Ectodermal cell (in vitro differentiated cells): ENCODE measurements at regions not wholly inside any gene's neighbourhood (a gene's known extent, or its start where the extent isn't known, plus 50 kb on each side); places are given as distances from the start of the nearest gene placed in this dataset.
A peak's percentile ranks its signal among the peaks of the same experiment; 100 is the strongest.
"Not testable (repeated sequence)": the region's sequence is repeated elsewhere in the genome, so short reads cannot be mapped to it uniquely, and the experiment has no call there.

Experiments used
- H3K27ac ChIP-seq: 2 replicates; pipeline ENCODE4 v1.7.0; 2013; ENCODE audit warnings: mild to moderate bottlenecking, low read depth, low read length; ENCODE audit not compliant: insufficient read depth, poor library complexity, severe bottlenecking
- H3K27me3 ChIP-seq: 2 replicates; pipeline ENCODE4 v1.7.0; 2013; ENCODE audit warnings: mild to moderate bottlenecking, low read length; ENCODE audit not compliant: insufficient read depth, control insufficient read depth, poor library complexity, severe bottlenecking
- H3K36me3 ChIP-seq: one replicate; pipeline ENCODE4 v1.7.0; 2013; ENCODE audit warnings: low read length; ENCODE audit not compliant: control insufficient read depth, insufficient read depth
- H3K4me1 ChIP-seq: one replicate; pipeline ENCODE4 v1.7.0; 2013; ENCODE audit warnings: low read length; ENCODE audit not compliant: control insufficient read depth, insufficient read depth
- H3K4me3 ChIP-seq: 2 replicates; pipeline ENCODE4 v1.7.0; 2013; ENCODE audit warnings: low read depth, low read length, control low read depth; ENCODE audit not compliant: insufficient read depth
- H3K9me3 ChIP-seq: 2 replicates; pipeline ENCODE4 v1.7.0; 2013; ENCODE audit warnings: mild to moderate bottlenecking, low read length, moderate library complexity; ENCODE audit not compliant: control insufficient read depth
- WGBS, 2 experiments: methylation state at CpG; one replicate each; pipeline ENCODE4 v1.1.7; 2013; ENCODE audit warnings: missing lambda C conversion rate in 2 of 2; 5-methylcytosine and 5-hydroxymethylcytosine counted together

- Histone ChIP-seq H3K4me1 (no peaks in the 10 kb centered on the region), H3K9me3 (no peaks in the 10 kb centered on the region), H3K27ac (no peak overlapping the region), H3K27me3 (peaks cover 30% of the 10 kb centered on the region), H3K36me3 (no peaks in the 10 kb centered on the region), H3K4me3 (peak overlapping the region; percentile 20)
- 12 to 15% methylated on average over 45 of the region's 45 CpGs for WGBS, 2 experiments
These were observed 96.1 kb downstream of the WTIP start for GRCh38 chr19:34577531-34578101.

- Histone ChIP-seq H3K4me1 (no peaks in the 10 kb centered on the region), H3K36me3 (no peaks in the 10 kb centered on the region), H3K27ac (no peak overlapping the region), H3K4me3 (peak overlapping the region; percentile 20), H3K9me3 (no peaks in the 10 kb centered on the region), H3K27me3 (peaks cover 30% of the 10 kb centered on the region)
- WGBS, 2 experiments: 65 to 66% methylated on average over 16 of the region's 16 CpGs
These were observed 95.5 kb downstream of the WTIP start for GRCh38 chr19:34577056-34577455.

DNA sequence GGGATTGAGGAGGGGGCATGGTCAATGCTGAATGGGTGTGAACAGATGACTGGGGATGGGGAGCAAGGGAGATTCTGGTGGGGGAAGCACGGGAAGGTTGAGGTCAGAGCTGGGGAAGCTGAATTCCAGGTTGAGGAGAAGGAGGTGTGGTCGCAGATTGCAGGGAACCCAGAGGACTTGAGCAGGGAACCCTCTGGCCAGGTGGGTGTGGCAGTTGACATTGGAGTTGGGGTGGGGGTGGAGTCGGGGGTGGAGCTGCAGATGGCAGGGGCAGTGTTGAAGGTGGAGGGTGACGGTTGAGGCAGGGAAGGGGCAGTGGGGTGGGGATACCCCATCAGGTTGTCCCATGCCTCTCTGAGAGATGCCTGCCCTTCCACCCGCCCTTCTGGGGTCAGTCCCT is 94.7 kb downstream of the WTIP start:
- Histone ChIP-seq H3K4me1 (no peaks in the 10 kb centered on the region), H3K27ac (no peak overlapping the region), H3K9me3 (no peaks in the 10 kb centered on the region), H3K27me3 (peaks cover 30% of the 10 kb centered on the region), H3K4me3 (no peak overlapping the region), H3K36me3 (no peaks in the 10 kb centered on the region)
- WGBS, 2 experiments: 89 to 92% methylated on average over 5 of the region's 5 CpGs

DNA sequence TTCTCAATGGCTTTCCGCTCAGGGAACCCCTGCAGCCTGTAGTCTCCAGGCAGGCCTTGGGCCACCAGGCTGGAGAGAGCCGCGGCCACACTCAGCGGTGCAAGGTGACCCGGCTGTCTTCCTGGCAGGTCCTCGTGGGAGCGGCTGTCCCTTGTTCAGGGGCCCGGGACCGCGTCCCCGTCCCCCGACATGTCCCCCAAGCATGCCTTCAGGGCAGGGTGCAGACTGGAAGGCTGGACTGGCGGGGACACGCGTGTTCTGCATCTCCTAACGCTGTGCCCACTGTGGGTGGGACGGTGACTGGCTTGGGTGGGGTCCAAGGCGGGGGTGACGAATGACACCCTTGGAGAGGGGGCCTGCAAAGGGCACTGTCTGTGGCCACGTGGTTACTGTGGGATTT is 93.6 kb downstream of the WTIP start:
- H3K4me1 ChIP-seq: no peaks in the 10 kb centered on the region
- H3K27me3 ChIP-seq: peaks cover 30% of the 10 kb centered on the region
- no peaks in the 10 kb centered on the region for H3K36me3 ChIP-seq
- 91 to 92% methylated on average over 20 of the region's 20 CpGs for WGBS, 2 experiments
- no peak overlapping the region for H3K27ac ChIP-seq
- H3K4me3 ChIP-seq: no peak overlapping the region
- H3K9me3 ChIP-seq: no peaks in the 10 kb centered on the region

DNA sequence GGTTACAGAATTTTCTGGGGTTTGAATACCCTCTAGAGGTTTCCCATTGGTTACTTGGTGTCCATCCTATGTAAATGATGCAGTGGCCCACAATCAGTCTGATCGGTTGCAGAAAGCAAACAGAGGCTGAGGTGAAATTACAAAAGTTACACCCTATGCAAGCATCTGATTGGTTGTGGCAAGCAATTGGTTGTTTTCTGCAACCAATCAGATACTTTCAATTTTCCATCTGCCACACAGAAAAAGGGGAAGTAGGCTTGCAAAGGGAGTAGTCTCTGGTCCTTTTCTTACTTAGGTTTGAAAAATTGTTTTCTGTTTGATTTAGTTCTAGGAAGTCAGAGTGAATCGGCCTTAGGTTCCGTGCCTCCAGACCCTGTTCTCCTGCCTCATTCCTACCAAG is 93.1 kb downstream of the WTIP start:
- Histone ChIP-seq H3K4me1 (no peaks in the 10 kb centered on the region), H3K27ac (no peak overlapping the region), H3K4me3 (no peak overlapping the region), H3K36me3 (no peaks in the 10 kb centered on the region), H3K9me3 (no peaks in the 10 kb centered on the region), H3K27me3 (peaks cover 27% of the 10 kb centered on the region)
- 81% methylated on average over 3 of the region's 3 CpGs for WGBS, 2 experiments

DNA sequence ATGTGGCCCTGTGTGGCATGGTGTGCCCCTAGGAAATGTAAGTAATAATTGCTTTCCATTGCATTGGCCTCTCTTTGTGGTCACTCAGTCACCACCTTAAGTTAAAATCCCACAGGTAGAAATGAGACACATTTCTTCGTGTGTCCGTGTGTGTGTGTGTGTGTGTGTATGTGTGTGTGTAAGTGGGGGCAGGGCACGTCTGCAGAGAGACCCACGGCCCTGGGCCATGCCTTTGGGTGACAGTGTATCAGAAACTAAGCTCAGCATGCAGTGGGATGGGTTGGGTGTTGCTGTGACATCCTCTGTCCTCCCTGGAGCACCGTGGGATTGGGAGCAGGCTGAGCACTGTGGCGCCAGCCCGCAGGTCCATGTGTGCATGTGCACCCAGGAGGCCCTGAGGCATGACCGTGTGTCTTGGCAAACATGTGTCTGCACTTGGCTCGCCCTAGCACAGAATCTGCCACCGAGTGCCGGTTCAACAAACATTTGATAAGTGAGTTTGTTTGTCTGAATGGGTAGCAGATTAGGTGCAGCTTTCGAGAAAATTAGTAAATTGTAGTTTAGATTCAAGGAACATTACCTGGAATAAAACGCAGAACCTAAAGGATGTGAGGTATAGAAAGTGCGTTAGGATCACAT is 91.8 kb downstream of the WTIP start:
- Histone ChIP-seq H3K4me1 (no peaks in the 10 kb centered on the region), H3K4me3 (no peak overlapping the region), H3K36me3 (no peaks in the 10 kb centered on the region), H3K27me3 (peaks cover 21% of the 10 kb centered on the region), H3K9me3 (no peaks in the 10 kb centered on the region), H3K27ac (no peak overlapping the region)
- 88 to 89% methylated on average over 14 of the region's 14 CpGs for WGBS, 2 experiments

GRCh38 chr19:34570140-34570539 is 88.6 kb downstream of the WTIP start:
- not testable (repeated sequence) for H3K4me3 ChIP-seq, H3K4me1 ChIP-seq, H3K27me3 ChIP-seq, H3K36me3 ChIP-seq, H3K27ac ChIP-seq, H3K9me3 ChIP-seq
- WGBS, 2 experiments: 88 to 93% methylated on average over 6 of the region's 6 CpGs

- not testable (repeated sequence) for H3K36me3 ChIP-seq, H3K4me3 ChIP-seq, H3K27ac ChIP-seq, H3K9me3 ChIP-seq, H3K4me1 ChIP-seq, H3K27me3 ChIP-seq
- 71 to 74% methylated on average over 3 of the region's 3 CpGs for WGBS, 2 experiments
These were observed 80.8 kb downstream of the WTIP start for GRCh38 chr19:34562344-34562743.
